Activated B cell treated with CpG ODN at 0.5 μM for 24 hours (primary cell): ENCODE measurements at regions not wholly inside any gene's neighbourhood (a gene's known extent, or its start where the extent isn't known, plus 50 kb on each side); places are given as distances from the start of the nearest gene placed in this dataset.

Experiments used
- ATAC-seq: fragments of 200-7000 bp; cut with Tn5 transposase; one replicate; pipeline ENCODE4 v1.10.0; 2021; ENCODE audit warnings: low read depth, mild to moderate bottlenecking, moderate library complexity
- CTCF ChIA-PET: fragments of 350-600 bp; sonication (Branson Sonifier 250); formaldehyde crosslinking; loops from one replicate; lab custom pipeline; 2021; ENCODE audit warnings: antibody characterized with exemption; lab: Charles Lee
- POLR2A ChIA-PET: fragments of 350-600 bp; sonication (Branson Sonifier 250); formaldehyde crosslinking; loops from one replicate; lab custom pipeline; 2021; ENCODE audit warnings: antibody characterized with exemption; lab: Charles Lee
- DNase-seq: peaks from one replicate; pipeline ENCODE4 v3.0.0; 2022
- H3K27ac Mint-ChIP-seq: one replicate; pipeline ENCODE4 v1.8.0; 2020; ENCODE audit warnings: mixed read lengths
- H3K27me3 Mint-ChIP-seq: one replicate; pipeline ENCODE4 v1.8.0; 2021; ENCODE audit warnings: mixed read lengths
- H3K36me3 Mint-ChIP-seq: one replicate; pipeline ENCODE4 v1.8.0; 2021; ENCODE audit warnings: low read depth, mixed read lengths
- H3K4me1 Mint-ChIP-seq: one replicate; pipeline ENCODE4 v1.8.0; 2021; ENCODE audit warnings: mixed read lengths
- H3K4me3 Mint-ChIP-seq: one replicate; pipeline ENCODE4 v1.8.0; 2020; ENCODE audit warnings: mild to moderate bottlenecking, mixed read lengths
- H3K9me3 Mint-ChIP-seq: one replicate; pipeline ENCODE4 v1.8.0; 2020; ENCODE audit warnings: mixed read lengths
- CTCF ChIP-seq: fragments of 200-600 bp; IDR thresholded peaks from one replicate; pipeline ENCODE4 v1.8.0; 2022; ENCODE audit warnings: antibody characterized with exemption, mild to moderate bottlenecking
- intact Hi-C: fragments of 100-400 bp; cut with micrococcal nuclease; formaldehyde crosslinking; loops from one replicate; pipeline ENCODE4 v1.15.1; 2024

GRCh38 chr4:84231539-84232055 lies 267.5 kb downstream of the NKX6-1 start:
- ChIA-PET POLR2A (no interaction called here), CTCF (no interaction called here)
- no peak for ATAC-seq
- intact Hi-C loops = no loop called here
- no peak for TF ChIP-seq CTCF
- H3K4me3 Mint-ChIP-seq = no peak overlapping the region
- H3K36me3 Mint-ChIP-seq = no peaks in the 10 kb centered on the region
- no peak overlapping the region for H3K27ac Mint-ChIP-seq
- no peaks in the 10 kb centered on the region for H3K4me1 Mint-ChIP-seq
- DNase-seq = no peak
- H3K9me3 Mint-ChIP-seq = no peaks in the 10 kb centered on the region
- H3K27me3 Mint-ChIP-seq = no peaks in the 10 kb centered on the region

- ChIA-PET POLR2A (no interaction called here), CTCF (no interaction called here)
- H3K9me3 Mint-ChIP-seq = no peaks in the 10 kb centered on the region
- no peaks in the 10 kb centered on the region for H3K4me1 Mint-ChIP-seq
- ATAC-seq (no peak), DNase-seq (no peak)
- H3K27ac Mint-ChIP-seq = no peak overlapping the region
- no peak for TF ChIP-seq CTCF
- intact Hi-C loops = no loop called here
- no peaks in the 10 kb centered on the region for H3K27me3 Mint-ChIP-seq
- no peak overlapping the region for H3K4me3 Mint-ChIP-seq
- H3K36me3 Mint-ChIP-seq = no peaks in the 10 kb centered on the region
Observed at GRCh38 chr4:84224522-84224921, 274.6 kb downstream of the NKX6-1 start.

- DNase-seq = no peak
- Mint-ChIP-seq H3K9me3 (no peaks in the 10 kb centered on the region), H3K36me3 (no peaks in the 10 kb centered on the region), H3K4me1 (no peaks in the 10 kb centered on the region), H3K27me3 (no peaks in the 10 kb centered on the region), H3K4me3 (no peak overlapping the region), H3K27ac (no peak overlapping the region)
- TF ChIP-seq CTCF = no peak
- no peak for ATAC-seq
- ChIA-PET POLR2A (no interaction called here), CTCF (no interaction called here)
- intact Hi-C loops = no loop called here
Observed at GRCh38 chr4:84221704-84222103, 277.4 kb downstream of the NKX6-1 start.

GRCh38 chr4:84220990-84221389 lies 278.1 kb downstream of the NKX6-1 start:
- intact Hi-C loops = no loop called here
- Mint-ChIP-seq H3K36me3 (no peaks in the 10 kb centered on the region), H3K27ac (no peak overlapping the region), H3K27me3 (no peaks in the 10 kb centered on the region), H3K4me1 (no peaks in the 10 kb centered on the region), H3K9me3 (no peaks in the 10 kb centered on the region), H3K4me3 (no peak overlapping the region)
- no peak for DNase-seq
- TF ChIP-seq CTCF = no peak
- ChIA-PET POLR2A (no interaction called here), CTCF (no interaction called here)
- no peak for ATAC-seq

GRCh38 chr4:84219656-84220055 lies 279.4 kb downstream of the NKX6-1 start:
- H3K27ac Mint-ChIP-seq = no peak overlapping the region
- TF ChIP-seq CTCF = no peak
- intact Hi-C loops = no loop called here
- no peaks in the 10 kb centered on the region for H3K27me3 Mint-ChIP-seq
- H3K9me3 Mint-ChIP-seq = no peaks in the 10 kb centered on the region
- no peaks in the 10 kb centered on the region for H3K4me1 Mint-ChIP-seq
- ChIA-PET POLR2A (no interaction called here), CTCF (no interaction called here)
- DNase-seq (no peak), ATAC-seq (no peak)
- H3K4me3 Mint-ChIP-seq = no peak overlapping the region
- no peaks in the 10 kb centered on the region for H3K36me3 Mint-ChIP-seq
